ENCODE measurements at regions not wholly inside any gene's neighbourhood (a gene's known extent, or its start where the extent isn't known, plus 50 kb on each side); places are given as distances from the start of the nearest gene placed in this dataset.

DNA sequence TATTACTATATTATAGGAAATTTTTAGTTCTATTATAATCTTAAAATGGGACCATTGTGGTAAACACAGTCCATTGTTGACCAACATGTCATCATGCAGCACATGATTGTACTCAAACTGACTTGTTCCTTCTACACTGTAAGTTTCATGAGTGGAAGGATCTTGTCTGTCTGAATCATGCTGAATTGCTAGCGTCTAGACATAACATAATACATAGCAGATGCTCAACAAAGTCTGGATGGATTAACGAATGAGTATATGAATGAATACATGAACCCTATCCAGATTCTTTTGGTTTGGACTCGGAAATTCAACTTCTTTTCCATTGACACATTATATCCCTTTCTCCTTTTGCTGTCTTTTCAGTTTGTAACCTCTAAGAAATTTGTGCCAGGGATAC, 429.2 kb upstream of the SGCD start:
- TF ChIP-seq EZH2 (IDR thresholded peaks at IDR 0.05) (no peak), SP1 (IDR thresholded peaks at IDR 0.05; ENCODE audit: low read depth) (no peak), POLR2AphosphoS5 (IDR thresholded peaks at IDR 0.05; ENCODE audit: low read depth, low read length) (no peak), ATF3 (IDR thresholded peaks at IDR 0.05) (no peak), POLR2A (IDR thresholded peaks at IDR 0.05; ENCODE audit: borderline replicate concordance, extremely low read depth, insufficient read depth, insufficient read length) (no peak), RAD21 (IDR thresholded peaks at IDR 0.05; ENCODE audit: low read depth) (no peak), JUND (IDR thresholded peaks at IDR 0.05) (no peak)
- TF ChIP-seq, protein P1, sequence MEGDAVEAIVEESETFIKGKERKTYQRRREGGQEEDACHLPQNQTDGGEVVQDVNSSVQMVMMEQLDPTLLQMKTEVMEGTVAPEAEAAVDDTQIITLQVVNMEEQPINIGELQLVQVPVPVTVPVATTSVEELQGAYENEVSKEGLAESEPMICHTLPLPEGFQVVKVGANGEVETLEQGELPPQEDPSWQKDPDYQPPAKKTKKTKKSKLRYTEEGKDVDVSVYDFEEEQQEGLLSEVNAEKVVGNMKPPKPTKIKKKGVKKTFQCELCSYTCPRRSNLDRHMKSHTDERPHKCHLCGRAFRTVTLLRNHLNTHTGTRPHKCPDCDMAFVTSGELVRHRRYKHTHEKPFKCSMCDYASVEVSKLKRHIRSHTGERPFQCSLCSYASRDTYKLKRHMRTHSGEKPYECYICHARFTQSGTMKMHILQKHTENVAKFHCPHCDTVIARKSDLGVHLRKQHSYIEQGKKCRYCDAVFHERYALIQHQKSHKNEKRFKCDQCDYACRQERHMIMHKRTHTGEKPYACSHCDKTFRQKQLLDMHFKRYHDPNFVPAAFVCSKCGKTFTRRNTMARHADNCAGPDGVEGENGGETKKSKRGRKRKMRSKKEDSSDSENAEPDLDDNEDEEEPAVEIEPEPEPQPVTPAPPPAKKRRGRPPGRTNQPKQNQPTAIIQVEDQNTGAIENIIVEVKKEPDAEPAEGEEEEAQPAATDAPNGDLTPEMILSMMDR (IDR thresholded peaks at IDR 0.05 in 2 of 3, conservative IDR thresholded peaks at IDR 0.05 in 1 of 3; ENCODE audit: borderline replicate concordance in 1 of 3, insufficient read depth in 1 of 3, low read depth in 2 of 3, low read length in 2 of 3), result no peak
